Keratinocyte (primary cell): ENCODE measurements at regions not wholly inside any gene's neighbourhood (a gene's known extent, or its start where the extent isn't known, plus 50 kb on each side); places are given as distances from the start of the nearest gene placed in this dataset.

Source experiments
- CTCF ChIP-seq, 3 experiments: IDR thresholded peaks in 1 of 3; conservative IDR thresholded peaks in 1 of 3; optimal IDR thresholded peaks in 1 of 3; 2 replicates in 2 of 3; 3 replicates in 1 of 3; pipeline versions ENCODE3 to v1.5.1; 2011; ENCODE audit warnings: low read length in 3 of 3, mild to moderate bottlenecking in 3 of 3, moderate library complexity in 2 of 3, control low read depth in 1 of 3, inconsistent platforms in 1 of 3; ENCODE audit not compliant: insufficient read depth in 2 of 3; ENCODE audit errors: extremely low read depth in 1 of 3
- EZH2 ChIP-seq: IDR thresholded peaks from one replicate; pipeline ENCODE4 v1.6.1; 2012; ENCODE audit warnings: inconsistent platforms, mild to moderate bottlenecking, low read length, moderate library complexity

GRCh38 chr10:113971349-113971973 lies 72.2 kb upstream of the ADRB1 start:
- TF ChIP-seq EZH2 (no peak), CTCF (optimal IDR thresholded peaks at IDR 0.05 in 1 of 3, IDR thresholded peaks at IDR 0.05 in 1 of 3, conservative IDR thresholded peaks at IDR 0.05 in 1 of 3; ENCODE audit: extremely low read depth in 1 of 3, insufficient read depth in 2 of 3, low read length in 3 of 3) (no peak)
